Neural cell (in vitro differentiated cells): ENCODE measurements at regions not wholly inside any gene's neighbourhood (a gene's known extent, or its start where the extent isn't known, plus 50 kb on each side); places are given as distances from the start of the nearest gene placed in this dataset.

Experiments used
- EP300 ChIP-seq: fragments of 450-650 bp; conservative IDR thresholded peaks from 2 replicates; pipeline ENCODE4 v1.6.1; 2014; ENCODE audit warnings: antibody characterized with exemption, mild to moderate bottlenecking, moderate library complexity; ENCODE audit not compliant: poor library complexity, severe bottlenecking
- TAF1 ChIP-seq: IDR thresholded peaks from 2 replicates; pipeline ENCODE4 v1.6.1; 2012; ENCODE audit warnings: low read depth
- TF ChIP-seq, protein P1 (sequence below): fragments of 450-650 bp; IDR thresholded peaks from 2 replicates; pipeline ENCODE4 v1.5.1; 2014; ENCODE audit warnings: antibody characterized with exemption, mild to moderate bottlenecking, moderate library complexity; ENCODE audit not compliant: poor library complexity, severe bottlenecking

DNA sequence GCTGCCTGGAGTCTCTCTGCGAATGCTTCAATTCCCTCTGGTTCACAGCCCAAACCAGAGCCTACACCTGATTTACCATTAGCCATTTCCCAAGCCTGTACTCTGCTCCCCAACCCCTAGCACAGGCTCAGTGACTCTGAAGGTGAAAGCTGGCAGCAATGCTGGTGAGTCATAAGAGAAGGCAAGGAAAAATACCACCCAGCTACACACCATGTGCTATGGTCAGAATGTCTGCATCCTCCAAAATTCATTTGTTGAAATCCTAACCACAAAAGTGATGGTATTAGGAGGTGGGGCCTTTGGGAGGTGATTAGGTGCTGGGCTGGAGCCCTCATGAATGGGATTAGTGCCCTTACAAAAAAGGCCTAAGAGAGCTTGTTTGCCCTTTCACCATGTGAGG, 117.1 kb upstream of the TJP1 start:
- TF ChIP-seq, protein P1, sequence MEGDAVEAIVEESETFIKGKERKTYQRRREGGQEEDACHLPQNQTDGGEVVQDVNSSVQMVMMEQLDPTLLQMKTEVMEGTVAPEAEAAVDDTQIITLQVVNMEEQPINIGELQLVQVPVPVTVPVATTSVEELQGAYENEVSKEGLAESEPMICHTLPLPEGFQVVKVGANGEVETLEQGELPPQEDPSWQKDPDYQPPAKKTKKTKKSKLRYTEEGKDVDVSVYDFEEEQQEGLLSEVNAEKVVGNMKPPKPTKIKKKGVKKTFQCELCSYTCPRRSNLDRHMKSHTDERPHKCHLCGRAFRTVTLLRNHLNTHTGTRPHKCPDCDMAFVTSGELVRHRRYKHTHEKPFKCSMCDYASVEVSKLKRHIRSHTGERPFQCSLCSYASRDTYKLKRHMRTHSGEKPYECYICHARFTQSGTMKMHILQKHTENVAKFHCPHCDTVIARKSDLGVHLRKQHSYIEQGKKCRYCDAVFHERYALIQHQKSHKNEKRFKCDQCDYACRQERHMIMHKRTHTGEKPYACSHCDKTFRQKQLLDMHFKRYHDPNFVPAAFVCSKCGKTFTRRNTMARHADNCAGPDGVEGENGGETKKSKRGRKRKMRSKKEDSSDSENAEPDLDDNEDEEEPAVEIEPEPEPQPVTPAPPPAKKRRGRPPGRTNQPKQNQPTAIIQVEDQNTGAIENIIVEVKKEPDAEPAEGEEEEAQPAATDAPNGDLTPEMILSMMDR: no peak
- no peak for TF ChIP-seq TAF1
- TF ChIP-seq EP300: no peak
